ENCODE measurements at regions not wholly inside any gene's neighbourhood (a gene's known extent, or its start where the extent isn't known, plus 50 kb on each side); places are given as distances from the start of the nearest gene placed in this dataset.

DNA sequence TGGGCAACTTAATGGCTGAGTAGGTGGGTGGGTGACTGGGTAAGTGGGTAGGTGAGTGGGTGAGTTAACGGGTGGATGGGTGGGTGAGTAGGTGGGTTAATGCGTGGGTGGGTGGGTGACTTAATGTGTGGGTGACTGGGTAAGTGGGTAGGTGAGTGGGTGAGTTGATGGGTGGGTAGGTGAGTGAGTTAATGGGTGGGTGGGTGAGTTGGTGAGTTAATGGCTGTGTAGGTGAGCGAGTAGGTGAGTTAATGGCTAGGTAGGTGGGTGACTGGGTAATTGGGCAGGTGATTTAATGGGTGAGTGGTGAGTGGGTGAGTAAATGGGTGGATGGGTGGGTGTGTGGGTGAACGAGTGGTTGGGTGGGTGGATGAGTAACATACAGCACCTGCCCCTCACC is 243.0 kb upstream of the MGMT start:
- no peak for DNase-seq (ENCODE audit: low spot score)
- in situ Hi-C loops (cut with MboI; ENCODE audit: low pct_unique_long_range_greater_than_20kb, low sequenced_read_pairs, unreplicated experiment): no loop called here
- TF ChIP-seq, protein P1, sequence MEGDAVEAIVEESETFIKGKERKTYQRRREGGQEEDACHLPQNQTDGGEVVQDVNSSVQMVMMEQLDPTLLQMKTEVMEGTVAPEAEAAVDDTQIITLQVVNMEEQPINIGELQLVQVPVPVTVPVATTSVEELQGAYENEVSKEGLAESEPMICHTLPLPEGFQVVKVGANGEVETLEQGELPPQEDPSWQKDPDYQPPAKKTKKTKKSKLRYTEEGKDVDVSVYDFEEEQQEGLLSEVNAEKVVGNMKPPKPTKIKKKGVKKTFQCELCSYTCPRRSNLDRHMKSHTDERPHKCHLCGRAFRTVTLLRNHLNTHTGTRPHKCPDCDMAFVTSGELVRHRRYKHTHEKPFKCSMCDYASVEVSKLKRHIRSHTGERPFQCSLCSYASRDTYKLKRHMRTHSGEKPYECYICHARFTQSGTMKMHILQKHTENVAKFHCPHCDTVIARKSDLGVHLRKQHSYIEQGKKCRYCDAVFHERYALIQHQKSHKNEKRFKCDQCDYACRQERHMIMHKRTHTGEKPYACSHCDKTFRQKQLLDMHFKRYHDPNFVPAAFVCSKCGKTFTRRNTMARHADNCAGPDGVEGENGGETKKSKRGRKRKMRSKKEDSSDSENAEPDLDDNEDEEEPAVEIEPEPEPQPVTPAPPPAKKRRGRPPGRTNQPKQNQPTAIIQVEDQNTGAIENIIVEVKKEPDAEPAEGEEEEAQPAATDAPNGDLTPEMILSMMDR (IDR thresholded peaks at IDR 0.05; ENCODE audit: extremely low read depth, insufficient read depth, missing control alignments): no peak

DNA sequence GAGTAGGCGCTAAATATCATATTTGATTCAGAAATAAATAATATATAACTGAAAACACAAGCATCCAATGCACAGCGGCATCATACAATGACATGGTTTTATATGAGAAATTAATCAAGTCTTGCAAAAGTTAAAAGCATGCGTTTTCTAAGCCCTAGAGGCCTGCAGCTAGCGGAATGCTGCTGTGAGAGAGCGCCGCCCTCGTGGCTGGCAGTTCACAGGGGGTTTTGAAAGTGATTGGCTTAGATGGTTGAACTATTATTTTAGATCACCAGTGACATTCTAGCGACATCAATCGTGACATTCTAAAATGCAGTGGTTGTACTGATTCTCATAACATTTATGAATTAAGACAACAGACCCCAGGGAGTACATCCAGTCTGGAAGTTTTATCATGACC is 235.2 kb upstream of the MGMT start:
- in situ Hi-C loops (cut with MboI; ENCODE audit: low pct_unique_long_range_greater_than_20kb, low sequenced_read_pairs, unreplicated experiment): no loop called here
- no peak for DNase-seq (ENCODE audit: low spot score)
- TF ChIP-seq, protein P1 (IDR thresholded peaks at IDR 0.05; ENCODE audit: extremely low read depth, insufficient read depth, missing control alignments): no peak

- no peak for DNase-seq (ENCODE audit: low spot score)
- TF ChIP-seq, protein P1 (IDR thresholded peaks at IDR 0.05; ENCODE audit: extremely low read depth, insufficient read depth, missing control alignments): no peak
- in situ Hi-C loops (cut with MboI; ENCODE audit: low pct_unique_long_range_greater_than_20kb, low sequenced_read_pairs, unreplicated experiment): no loop called here
These were observed 233.5 kb upstream of the MGMT start for GRCh38 chr10:129233351-129234148.

- TF ChIP-seq, protein P1 (IDR thresholded peaks at IDR 0.05; ENCODE audit: extremely low read depth, insufficient read depth, missing control alignments): no peak
- DNase-seq (ENCODE audit: low spot score): no peak
- in situ Hi-C loops (cut with MboI; ENCODE audit: low pct_unique_long_range_greater_than_20kb, low sequenced_read_pairs, unreplicated experiment): no loop called here
These were observed 230.8 kb upstream of the MGMT start for GRCh38 chr10:129236274-129236691.

GRCh38 chr10:129241461-129241860 is 225.6 kb upstream of the MGMT start:
- TF ChIP-seq, protein P1 (IDR thresholded peaks at IDR 0.05; ENCODE audit: extremely low read depth, insufficient read depth, missing control alignments): no peak
- DNase-seq (ENCODE audit: low spot score): no peak
- in situ Hi-C loops (cut with MboI; ENCODE audit: low pct_unique_long_range_greater_than_20kb, low sequenced_read_pairs, unreplicated experiment): no loop called here

DNA sequence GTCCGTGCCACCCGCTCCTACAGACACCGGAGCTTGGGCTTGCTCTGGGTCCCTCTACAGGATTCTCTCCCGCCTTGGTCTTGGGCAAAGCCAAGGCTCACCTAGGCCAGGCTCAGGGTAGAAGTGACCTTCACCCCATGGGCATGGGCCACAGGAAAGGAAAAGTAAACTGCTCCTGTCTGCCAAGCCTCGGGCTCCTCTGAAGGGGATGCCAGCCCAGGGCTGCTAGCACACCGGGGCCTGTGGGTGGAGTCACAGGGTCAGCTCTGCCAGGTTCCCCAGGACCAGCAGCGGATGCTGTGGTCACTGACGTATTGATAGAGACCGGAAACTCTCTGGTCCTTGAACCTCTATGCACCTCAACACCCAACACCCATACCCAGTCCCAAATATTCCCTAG is 222.7 kb upstream of the MGMT start:
- in situ Hi-C loops (cut with MboI; ENCODE audit: low pct_unique_long_range_greater_than_20kb, low sequenced_read_pairs, unreplicated experiment): no loop called here
- TF ChIP-seq, protein P1 (IDR thresholded peaks at IDR 0.05; ENCODE audit: extremely low read depth, insufficient read depth, missing control alignments): no peak
- DNase-seq (ENCODE audit: low spot score): no peak
